ENCODE measurements at regions not wholly inside any gene's neighbourhood (a gene's known extent, or its start where the extent isn't known, plus 50 kb on each side); places are given as distances from the start of the nearest gene placed in this dataset.

DNA sequence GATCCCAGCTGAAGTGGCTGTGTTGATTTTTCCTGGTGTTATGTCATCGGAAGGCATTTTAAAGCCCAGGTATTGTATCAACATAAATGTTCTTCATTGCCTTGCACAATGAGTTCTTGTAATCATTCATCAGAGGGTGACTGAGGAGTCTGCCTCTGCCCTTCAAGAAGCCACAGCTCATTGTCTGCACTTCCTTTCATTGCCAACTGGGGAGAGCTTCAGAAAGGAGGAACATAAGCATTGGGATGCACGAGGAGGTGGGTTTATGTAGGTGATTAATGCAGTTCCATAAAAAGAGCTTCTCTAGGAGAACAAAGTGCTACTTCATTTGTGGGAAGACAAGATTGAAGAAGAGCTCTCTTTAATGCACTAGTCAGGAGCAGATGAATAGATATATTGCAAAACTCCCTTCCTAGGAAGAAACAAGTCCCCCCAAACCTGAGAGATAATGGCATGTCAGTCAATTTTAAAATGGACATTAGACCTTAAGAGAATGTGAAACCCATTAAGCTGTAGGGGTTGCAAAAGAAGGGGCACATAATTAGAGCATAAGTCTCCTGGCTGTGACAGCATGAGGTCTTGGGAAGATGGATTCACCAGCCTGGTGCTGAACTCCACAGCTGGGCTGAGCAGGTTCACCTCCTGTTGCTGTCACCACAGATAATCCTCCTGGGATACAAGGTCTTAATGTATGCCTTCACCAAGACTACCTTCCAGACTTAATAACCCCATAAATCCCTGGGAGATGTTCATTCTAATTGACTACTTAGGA lies 124.6 kb downstream of the BACH1 start:
- TF ChIP-seq POLR2AphosphoS5 (IDR thresholded peaks at IDR 0.05; ENCODE audit: low read depth, low read length) (no peak), CTCF (IDR thresholded peaks at IDR 0.05) (no peak), SIN3A (IDR thresholded peaks at IDR 0.05; ENCODE audit: borderline replicate concordance, insufficient read depth, low read depth, low read length) (no peak), TCF7L2 (IDR thresholded peaks at IDR 0.05; ENCODE audit: low read depth, low read length) (no peak)
- TF ChIP-seq, protein P1, sequence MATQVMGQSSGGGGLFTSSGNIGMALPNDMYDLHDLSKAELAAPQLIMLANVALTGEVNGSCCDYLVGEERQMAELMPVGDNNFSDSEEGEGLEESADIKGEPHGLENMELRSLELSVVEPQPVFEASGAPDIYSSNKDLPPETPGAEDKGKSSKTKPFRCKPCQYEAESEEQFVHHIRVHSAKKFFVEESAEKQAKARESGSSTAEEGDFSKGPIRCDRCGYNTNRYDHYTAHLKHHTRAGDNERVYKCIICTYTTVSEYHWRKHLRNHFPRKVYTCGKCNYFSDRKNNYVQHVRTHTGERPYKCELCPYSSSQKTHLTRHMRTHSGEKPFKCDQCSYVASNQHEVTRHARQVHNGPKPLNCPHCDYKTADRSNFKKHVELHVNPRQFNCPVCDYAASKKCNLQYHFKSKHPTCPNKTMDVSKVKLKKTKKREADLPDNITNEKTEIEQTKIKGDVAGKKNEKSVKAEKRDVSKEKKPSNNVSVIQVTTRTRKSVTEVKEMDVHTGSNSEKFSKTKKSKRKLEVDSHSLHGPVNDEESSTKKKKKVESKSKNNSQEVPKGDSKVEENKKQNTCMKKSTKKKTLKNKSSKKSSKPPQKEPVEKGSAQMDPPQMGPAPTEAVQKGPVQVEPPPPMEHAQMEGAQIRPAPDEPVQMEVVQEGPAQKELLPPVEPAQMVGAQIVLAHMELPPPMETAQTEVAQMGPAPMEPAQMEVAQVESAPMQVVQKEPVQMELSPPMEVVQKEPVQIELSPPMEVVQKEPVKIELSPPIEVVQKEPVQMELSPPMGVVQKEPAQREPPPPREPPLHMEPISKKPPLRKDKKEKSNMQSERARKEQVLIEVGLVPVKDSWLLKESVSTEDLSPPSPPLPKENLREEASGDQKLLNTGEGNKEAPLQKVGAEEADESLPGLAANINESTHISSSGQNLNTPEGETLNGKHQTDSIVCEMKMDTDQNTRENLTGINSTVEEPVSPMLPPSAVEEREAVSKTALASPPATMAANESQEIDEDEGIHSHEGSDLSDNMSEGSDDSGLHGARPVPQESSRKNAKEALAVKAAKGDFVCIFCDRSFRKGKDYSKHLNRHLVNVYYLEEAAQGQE (IDR thresholded peaks at IDR 0.05; ENCODE audit: insufficient read depth in 1 of 2, low read depth in 2 of 2, low read length in 1 of 2) = no peak

All from Panc1 (cell line).